GM12892 (cell line): ENCODE measurements at regions not wholly inside any gene's neighbourhood (a gene's known extent, or its start where the extent isn't known, plus 50 kb on each side); places are given as distances from the start of the nearest gene placed in this dataset.

Experiments
- POLR2AphosphoS5 ChIP-seq: IDR thresholded peaks from 2 replicates; pipeline ENCODE4 v1.6.1; 2011; ENCODE audit warnings: low read depth, low read length, control low read depth
- TAF1 ChIP-seq: IDR thresholded peaks from 2 replicates; pipeline ENCODE4 v1.6.1; 2011; ENCODE audit warnings: low read depth, mild to moderate bottlenecking, control low read depth, low read length, borderline replicate concordance

DNA sequence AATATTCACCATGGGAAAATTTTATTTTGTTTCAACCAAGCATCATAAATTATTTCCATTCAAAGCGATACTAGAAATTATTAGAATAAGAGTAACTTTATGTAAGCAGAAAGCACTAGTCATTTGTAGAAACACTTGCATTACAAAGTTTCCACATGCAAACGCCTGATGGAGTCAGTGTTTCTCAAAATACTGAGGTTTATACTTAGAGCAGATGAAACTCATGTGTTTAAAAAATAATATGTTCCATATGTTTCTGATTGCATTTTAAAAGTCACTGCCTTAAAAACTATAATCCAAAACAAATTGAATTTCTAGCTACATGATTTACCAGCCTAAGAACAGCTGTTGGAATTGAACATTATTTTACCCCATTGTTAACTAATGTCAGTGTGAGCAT is 1246.4 kb downstream of the SLC16A7 start:
- no peak for TF ChIP-seq POLR2AphosphoS5
- TF ChIP-seq TAF1 = no peak
